H9 (cell line): ENCODE measurements at regions not wholly inside any gene's neighbourhood (a gene's known extent, or its start where the extent isn't known, plus 50 kb on each side); places are given as distances from the start of the nearest gene placed in this dataset.

Experiments used
- DNase-seq: peaks from one replicate; pipeline ENCODE4 v3.0.0-alpha.2; 2017
- H2AFZ ChIP-seq: one replicate; pipeline ENCODE4 v1.6.1; 2013; ENCODE audit warnings: mild to moderate bottlenecking, low read length, control low read depth, moderate library complexity
- H2AK5ac ChIP-seq: 2 replicates; pipeline ENCODE4 v1.6.1; 2013; ENCODE audit warnings: low read length, control low read depth, mixed read lengths; ENCODE audit not compliant: insufficient read length
- H2BK120ac ChIP-seq: one replicate; pipeline ENCODE4 v1.6.1; 2013; ENCODE audit warnings: low read depth, mild to moderate bottlenecking, low read length, control low read depth, inconsistent platforms; ENCODE audit not compliant: poor library complexity, severe bottlenecking
- H2BK12ac ChIP-seq: 2 replicates; pipeline ENCODE4 v1.6.1; 2013; ENCODE audit warnings: low read length, control low read depth, mixed read lengths, low read depth; ENCODE audit not compliant: insufficient read length
- H2BK15ac ChIP-seq: 2 replicates; pipeline ENCODE4 v1.6.1; 2013; ENCODE audit warnings: low read depth, low read length, control low read depth
- H2BK20ac ChIP-seq: one replicate; pipeline ENCODE4 v1.6.1; 2013; ENCODE audit warnings: low read depth, mild to moderate bottlenecking, low read length, control low read depth, inconsistent platforms; ENCODE audit not compliant: poor library complexity, severe bottlenecking
- H2BK5ac ChIP-seq: 2 replicates; pipeline ENCODE4 v1.6.1; 2013; ENCODE audit warnings: low read length, control low read depth, mixed read lengths; ENCODE audit not compliant: insufficient read length
- H3K14ac ChIP-seq: 2 replicates; pipeline ENCODE4 v1.6.1; 2013; ENCODE audit warnings: low read length, control low read depth; ENCODE audit not compliant: insufficient read depth
- H3K18ac ChIP-seq: 2 replicates; pipeline ENCODE4 v1.6.1; 2013; ENCODE audit warnings: low read depth, mild to moderate bottlenecking, mixed read lengths, low read length, control low read depth; ENCODE audit not compliant: insufficient read length
- H3K23ac ChIP-seq: 2 replicates; pipeline ENCODE4 v1.6.1; 2013; ENCODE audit warnings: low read length, control low read depth, mixed read lengths, low read depth; ENCODE audit not compliant: insufficient read length
- H3K23me2 ChIP-seq: 2 replicates; pipeline ENCODE4 v1.6.1; 2013; ENCODE audit warnings: low read depth, mild to moderate bottlenecking, mixed read lengths, low read length, control low read depth; ENCODE audit not compliant: insufficient read length, poor library complexity, severe bottlenecking
- H3K27ac ChIP-seq: 2 replicates; pipeline ENCODE4 v1.5.1; 2013; ENCODE audit warnings: low read length, control low read depth, mixed read lengths, low read depth; ENCODE audit not compliant: insufficient read length
- H3K27me3 ChIP-seq: 2 replicates; pipeline ENCODE4 v1.6.1; 2013; ENCODE audit warnings: low read length, control low read depth, inconsistent platforms; ENCODE audit not compliant: insufficient read depth
- H3K4ac ChIP-seq: 2 replicates; pipeline ENCODE4 v1.6.1; 2013; ENCODE audit warnings: low read depth, mild to moderate bottlenecking, control low read depth, inconsistent platforms, low read length, moderate library complexity
- H3K4me1 ChIP-seq: 2 replicates; pipeline ENCODE4 v1.6.1; 2013; ENCODE audit warnings: low read length, control low read depth, inconsistent platforms; ENCODE audit not compliant: insufficient read depth
- H3K4me2 ChIP-seq: 2 replicates; pipeline ENCODE4 v1.6.1; 2013; ENCODE audit warnings: low read length, control low read depth, mixed read lengths; ENCODE audit not compliant: insufficient read length, insufficient read depth
- H3K56ac ChIP-seq: 2 replicates; pipeline ENCODE4 v1.6.1; 2013; ENCODE audit warnings: low read depth, mild to moderate bottlenecking, mixed read lengths, low read length, control low read depth; ENCODE audit not compliant: insufficient read length
- H3K79me1 ChIP-seq: 2 replicates; pipeline ENCODE4 v1.6.1; 2013; ENCODE audit warnings: low read depth, mild to moderate bottlenecking, moderate library complexity, low read length, control low read depth, inconsistent platforms; ENCODE audit not compliant: insufficient read depth, poor library complexity, severe bottlenecking
- H3K79me2 ChIP-seq: 2 replicates; pipeline ENCODE4 v1.6.1; 2013; ENCODE audit warnings: low read length, control low read depth, inconsistent platforms; ENCODE audit not compliant: insufficient read depth
- H3K9ac ChIP-seq: 2 replicates; pipeline ENCODE4 v1.6.1; 2013; ENCODE audit warnings: low read length, control low read depth, mixed read lengths; ENCODE audit not compliant: insufficient read length; ENCODE audit errors: extremely low read depth
- H3K9me3 ChIP-seq: one replicate; pipeline ENCODE4 v1.6.1; 2013; ENCODE audit warnings: low read depth, low read length, inconsistent platforms; ENCODE audit not compliant: control insufficient read depth
- H3T11ph ChIP-seq: one replicate; pipeline ENCODE4 v1.6.1; 2013; ENCODE audit warnings: mild to moderate bottlenecking, low read length, control low read depth, inconsistent platforms
- H4K20me1 ChIP-seq: one replicate; pipeline ENCODE4 v1.6.1; 2013; ENCODE audit not compliant: control insufficient read depth, insufficient read length, insufficient read depth
- H4K5ac ChIP-seq: 2 replicates; pipeline ENCODE4 v1.6.1; 2013; ENCODE audit warnings: low read depth, mild to moderate bottlenecking, mixed read lengths, low read length, control low read depth; ENCODE audit not compliant: insufficient read length
- H4K8ac ChIP-seq: replicated peaks from 2 replicates; pipeline ENCODE4 v1.6.1; 2013; ENCODE audit warnings: low read length, control low read depth, mixed read lengths, low read depth; ENCODE audit not compliant: insufficient read length
- H4K91ac ChIP-seq: 2 replicates; pipeline ENCODE4 v1.6.1; 2013; ENCODE audit warnings: low read depth, mild to moderate bottlenecking, moderate library complexity, mixed read lengths, low read length, control low read depth; ENCODE audit not compliant: insufficient read length
- H3K27ac Mint-ChIP-seq, 3 experiments: 2 replicates in 2 of 3; 3 replicates in 1 of 3; pipeline ENCODE4 v1.8.0; 2020 to 2021; ENCODE audit warnings: mixed read lengths in 3 of 3, mild to moderate bottlenecking in 1 of 3, moderate library complexity in 1 of 3
- H3K27me3 Mint-ChIP-seq: 2 replicates; pipeline ENCODE4 v1.8.0; 2021; ENCODE audit warnings: low read depth, mild to moderate bottlenecking, moderate library complexity, mixed read lengths
- H3K36me3 Mint-ChIP-seq, 3 experiments: 2 replicates in 2 of 3; 3 replicates in 1 of 3; pipeline ENCODE4 v1.8.0; 2020 to 2021; ENCODE audit warnings: low read depth in 3 of 3, mixed read lengths in 3 of 3; ENCODE audit not compliant: insufficient read depth in 1 of 3
- H3K4me1 Mint-ChIP-seq, 2 experiments: 2 replicates each; pipeline ENCODE4 v1.8.0; 2020; ENCODE audit warnings: mixed read lengths in 2 of 2
- H3K4me3 Mint-ChIP-seq, 2 experiments: 2 replicates in 1 of 2; 3 replicates in 1 of 2; pipeline ENCODE4 v1.8.0; 2020 to 2021; ENCODE audit warnings: mild to moderate bottlenecking in 2 of 2, mixed read lengths in 2 of 2, moderate library complexity in 1 of 2
- H3K9me3 Mint-ChIP-seq, 2 experiments: 2 replicates in 1 of 2; 3 replicates in 1 of 2; pipeline ENCODE4 v1.8.0; 2020; ENCODE audit warnings: mild to moderate bottlenecking in 2 of 2, mixed read lengths in 2 of 2, moderate library complexity in 1 of 2
- WGBS: extraction: QIAGEN DNeasy Blood & Tissue Kit; methylation state at CpG from one replicate; pipeline ENCODE4 v1.1.7; 2013; ENCODE audit warnings: missing lambda C conversion rate, low lambda C conversion rate, mixed read lengths; ENCODE audit not compliant: insufficient read length; ENCODE audit errors: extremely low coverage; 5-methylcytosine and 5-hydroxymethylcytosine counted together
- TF ChIP-seq, protein P1 (sequence below): fragments of 200-600 bp; sonication (generic); conservative IDR thresholded peaks from 3 replicates; pipeline ENCODE4 v1.8.0; 2021; ENCODE audit warnings: antibody characterized with exemption, mild to moderate bottlenecking

DNA sequence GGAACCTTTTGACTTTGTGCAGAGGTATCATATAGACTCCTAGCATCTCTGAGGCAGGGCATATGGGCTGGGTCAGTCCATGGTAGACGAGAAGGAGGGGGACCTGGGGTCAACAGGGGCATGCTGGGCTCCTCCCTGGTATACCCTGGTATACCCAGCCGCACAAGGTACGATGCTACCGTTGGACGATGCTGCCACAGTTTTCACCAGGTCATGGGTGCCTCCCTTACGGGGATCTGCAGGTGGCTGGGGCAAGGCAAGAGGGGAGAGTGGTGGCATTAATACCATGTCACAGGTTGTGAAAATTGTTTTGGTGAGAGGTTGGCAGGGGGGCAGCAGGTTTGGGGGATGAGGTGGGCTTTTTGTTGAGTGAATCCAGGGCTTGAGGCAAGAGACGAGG is 149.8 kb downstream of the TSN start:
- H3K4me3 Mint-ChIP-seq = no peak overlapping the region

More for the DNA sequence above, 149.8 kb downstream of the TSN start:
- no peaks in the 10 kb centered on the region for H3K9me3 Mint-ChIP-seq
- no peak overlapping the region for H4K91ac ChIP-seq
- peaks cover 3 to 4% of the 10 kb centered on the region in 2 experiments; a peak in 1 of 4 replicates for H3K4me1 Mint-ChIP-seq
- H3K56ac ChIP-seq = no peak overlapping the region
- no peak overlapping the region for H3K4me2 ChIP-seq
- no peak overlapping the region for H4K5ac ChIP-seq
- H2AFZ ChIP-seq = no peak overlapping the region
- H3K14ac ChIP-seq = no peak overlapping the region
- no peaks in the 10 kb centered on the region for H3K4me1 ChIP-seq
- no peak overlapping the region for H3K18ac ChIP-seq
- H2BK5ac ChIP-seq = no peak overlapping the region
- H4K8ac ChIP-seq = no peak overlapping the region
- no peak overlapping the region for H2BK15ac ChIP-seq
- TF ChIP-seq, protein P1, sequence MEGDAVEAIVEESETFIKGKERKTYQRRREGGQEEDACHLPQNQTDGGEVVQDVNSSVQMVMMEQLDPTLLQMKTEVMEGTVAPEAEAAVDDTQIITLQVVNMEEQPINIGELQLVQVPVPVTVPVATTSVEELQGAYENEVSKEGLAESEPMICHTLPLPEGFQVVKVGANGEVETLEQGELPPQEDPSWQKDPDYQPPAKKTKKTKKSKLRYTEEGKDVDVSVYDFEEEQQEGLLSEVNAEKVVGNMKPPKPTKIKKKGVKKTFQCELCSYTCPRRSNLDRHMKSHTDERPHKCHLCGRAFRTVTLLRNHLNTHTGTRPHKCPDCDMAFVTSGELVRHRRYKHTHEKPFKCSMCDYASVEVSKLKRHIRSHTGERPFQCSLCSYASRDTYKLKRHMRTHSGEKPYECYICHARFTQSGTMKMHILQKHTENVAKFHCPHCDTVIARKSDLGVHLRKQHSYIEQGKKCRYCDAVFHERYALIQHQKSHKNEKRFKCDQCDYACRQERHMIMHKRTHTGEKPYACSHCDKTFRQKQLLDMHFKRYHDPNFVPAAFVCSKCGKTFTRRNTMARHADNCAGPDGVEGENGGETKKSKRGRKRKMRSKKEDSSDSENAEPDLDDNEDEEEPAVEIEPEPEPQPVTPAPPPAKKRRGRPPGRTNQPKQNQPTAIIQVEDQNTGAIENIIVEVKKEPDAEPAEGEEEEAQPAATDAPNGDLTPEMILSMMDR = no peak
- H2AK5ac ChIP-seq = no peak overlapping the region
- no peak overlapping the region for H2BK120ac ChIP-seq
- H2BK20ac ChIP-seq = no peak overlapping the region
- H3K4ac ChIP-seq = no peak overlapping the region
- H3K23me2 ChIP-seq = no peaks in the 10 kb centered on the region
- H3T11ph ChIP-seq = no peak overlapping the region
- no peak for DNase-seq
- no peaks in the 10 kb centered on the region for H4K20me1 ChIP-seq
- no peak overlapping the region for H3K27ac ChIP-seq
- no peaks in the 10 kb centered on the region for H3K79me2 ChIP-seq
- no peaks in the 10 kb centered on the region for H3K27me3 ChIP-seq
- no peak overlapping the region for H3K23ac ChIP-seq
- H3K27me3 Mint-ChIP-seq = peaks cover 13% of the 10 kb centered on the region
- no CpG with 5 or more reads among the region's 7 CpGs for WGBS
- H2BK12ac ChIP-seq = no peak overlapping the region
- H3K9me3 ChIP-seq = no peaks in the 10 kb centered on the region
- H3K36me3 Mint-ChIP-seq = no peaks in the 10 kb centered on the region
- no peak overlapping the region; a peak in 1 of 7 replicates for H3K27ac Mint-ChIP-seq
- no peak overlapping the region for H3K9ac ChIP-seq
- H3K79me1 ChIP-seq = no peaks in the 10 kb centered on the region
